ENCODE measurements at regions not wholly inside any gene's neighbourhood (a gene's known extent, or its start where the extent isn't known, plus 50 kb on each side); places are given as distances from the start of the nearest gene placed in this dataset.
A peak's percentile ranks its signal among the peaks of the same experiment; 100 is the strongest.

DNA sequence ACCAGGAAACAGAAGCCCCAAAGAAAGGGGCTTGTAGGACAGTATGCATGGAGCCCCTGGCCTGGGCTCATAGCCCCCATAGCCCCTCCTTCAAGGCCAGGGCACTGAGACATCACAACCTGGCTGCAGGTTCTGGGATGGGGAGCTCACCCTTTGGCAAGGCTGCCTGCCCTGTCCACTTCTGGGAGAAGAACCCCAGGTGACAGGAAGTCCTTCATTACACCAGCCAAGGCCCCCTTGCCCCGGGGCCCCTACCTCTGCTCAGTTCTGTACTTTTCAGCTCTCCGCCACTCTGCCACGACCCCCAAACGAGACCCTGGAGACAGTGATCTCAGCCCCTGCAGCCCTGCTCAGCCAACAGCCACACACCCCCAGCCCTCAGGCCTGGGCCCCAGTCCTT, 223.2 kb upstream of the RTL1 start:
- H3K4me3 ChIP-seq (ENCODE audit: low read depth in 2 of 2, low read length in 1 of 2), result no peak overlapping the region; a peak in 1 of 4 replicates
- POLR2A ChIA-PET, result interaction anchor here (0.6 to 3.0 kb wide), 15 partner anchors 10 to 501 kb away, joined by 3 to 20 read pairs (median 8); partner anchors contain the start of gene RTL1
- H3K4me1 ChIP-seq (ENCODE audit: control insufficient read depth in 1 of 2, insufficient read depth in 2 of 2, low read depth in 1 of 2, low read length in 1 of 2), result peaks cover 0 to 76% of the 10 kb centered on the region in 2 experiments; a peak in 2 of 4 replicates
- DNase-seq, result no peak
- H3K9me3 ChIP-seq, result no peaks in the 10 kb centered on the region
- H3K4me2 ChIP-seq, result no peak overlapping the region
- H3K27me3 ChIP-seq (ENCODE audit: insufficient read depth), result no peaks in the 10 kb centered on the region
- peak overlapping the region in 1 of 2 experiments; percentile 99; a peak in 2 of 4 replicates for H3K27ac ChIP-seq (ENCODE audit: low read depth in 2 of 2, low read length in 1 of 2)
- no peaks in the 10 kb centered on the region for H3K79me2 ChIP-seq (ENCODE audit: insufficient read depth)
- CTCF ChIA-PET, result interaction anchor here (0.6 to 1.9 kb wide), 12 partner anchors 11 to 502 kb away, joined by 3 to 6 read pairs (median 4); partner anchors contain the start of gene RTL1
- H3K36me3 ChIP-seq (replicated peaks in 1 of 2; ENCODE audit: control insufficient read depth in 1 of 2, insufficient read depth in 2 of 2, low read length in 1 of 2), result no peaks in the 10 kb centered on the region
- H2AFZ ChIP-seq (ENCODE audit: low read depth), result no peak overlapping the region
- 20% methylated on average over 1 of the region's 4 CpGs for WGBS (ENCODE audit: low lambda C conversion rate)
- TF ChIP-seq, protein P1, sequence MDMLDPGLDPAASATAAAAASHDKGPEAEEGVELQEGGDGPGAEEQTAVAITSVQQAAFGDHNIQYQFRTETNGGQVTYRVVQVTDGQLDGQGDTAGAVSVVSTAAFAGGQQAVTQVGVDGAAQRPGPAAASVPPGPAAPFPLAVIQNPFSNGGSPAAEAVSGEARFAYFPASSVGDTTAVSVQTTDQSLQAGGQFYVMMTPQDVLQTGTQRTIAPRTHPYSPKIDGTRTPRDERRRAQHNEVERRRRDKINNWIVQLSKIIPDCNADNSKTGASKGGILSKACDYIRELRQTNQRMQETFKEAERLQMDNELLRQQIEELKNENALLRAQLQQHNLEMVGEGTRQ (IDR thresholded peaks at IDR 0.05; ENCODE audit: borderline replicate concordance, low read depth, low read length), result no peak
- TF ChIP-seq CHD2 (IDR thresholded peaks at IDR 0.05; ENCODE audit: low read length, partially characterized antibody), result no peak
- TF ChIP-seq RAD21 (IDR thresholded peaks at IDR 0.05; ENCODE audit: low read length), result no peak
- no peak for TF ChIP-seq TEAD4 (IDR thresholded peaks at IDR 0.05; ENCODE audit: borderline replicate concordance, insufficient read depth)
- TF ChIP-seq MXI1 (IDR thresholded peaks at IDR 0.05; ENCODE audit: low read depth, low read length), result no peak
- TF ChIP-seq ELF1 (IDR thresholded peaks at IDR 0.05), result no peak
- no peak for TF ChIP-seq EP300 (IDR thresholded peaks at IDR 0.05; ENCODE audit: borderline replicate concordance in 1 of 2, low read depth in 1 of 2, low read length in 1 of 2)
- TF ChIP-seq JUND (IDR thresholded peaks at IDR 0.05), result no peak
- no peak for TF ChIP-seq FOXM1 (IDR thresholded peaks at IDR 0.05; ENCODE audit: low read depth)
- no peak for TF ChIP-seq NFIC (IDR thresholded peaks at IDR 0.05; ENCODE audit: borderline replicate concordance)
- TF ChIP-seq TCF12 (IDR thresholded peaks at IDR 0.05), result no peak
- TF ChIP-seq, protein P2, sequence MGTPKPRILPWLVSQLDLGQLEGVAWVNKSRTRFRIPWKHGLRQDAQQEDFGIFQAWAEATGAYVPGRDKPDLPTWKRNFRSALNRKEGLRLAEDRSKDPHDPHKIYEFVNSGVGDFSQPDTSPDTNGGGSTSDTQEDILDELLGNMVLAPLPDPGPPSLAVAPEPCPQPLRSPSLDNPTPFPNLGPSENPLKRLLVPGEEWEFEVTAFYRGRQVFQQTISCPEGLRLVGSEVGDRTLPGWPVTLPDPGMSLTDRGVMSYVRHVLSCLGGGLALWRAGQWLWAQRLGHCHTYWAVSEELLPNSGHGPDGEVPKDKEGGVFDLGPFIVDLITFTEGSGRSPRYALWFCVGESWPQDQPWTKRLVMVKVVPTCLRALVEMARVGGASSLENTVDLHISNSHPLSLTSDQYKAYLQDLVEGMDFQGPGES (IDR thresholded peaks at IDR 0.05; ENCODE audit: low read depth, low read length), result no peak
- no peak for TF ChIP-seq FOSL2 (IDR thresholded peaks at IDR 0.05; ENCODE audit: borderline replicate concordance, low read depth)
- no peak for TF ChIP-seq TAF1 (IDR thresholded peaks at IDR 0.05; ENCODE audit: borderline replicate concordance, low read depth, low read length)
- TF ChIP-seq, protein P3, sequence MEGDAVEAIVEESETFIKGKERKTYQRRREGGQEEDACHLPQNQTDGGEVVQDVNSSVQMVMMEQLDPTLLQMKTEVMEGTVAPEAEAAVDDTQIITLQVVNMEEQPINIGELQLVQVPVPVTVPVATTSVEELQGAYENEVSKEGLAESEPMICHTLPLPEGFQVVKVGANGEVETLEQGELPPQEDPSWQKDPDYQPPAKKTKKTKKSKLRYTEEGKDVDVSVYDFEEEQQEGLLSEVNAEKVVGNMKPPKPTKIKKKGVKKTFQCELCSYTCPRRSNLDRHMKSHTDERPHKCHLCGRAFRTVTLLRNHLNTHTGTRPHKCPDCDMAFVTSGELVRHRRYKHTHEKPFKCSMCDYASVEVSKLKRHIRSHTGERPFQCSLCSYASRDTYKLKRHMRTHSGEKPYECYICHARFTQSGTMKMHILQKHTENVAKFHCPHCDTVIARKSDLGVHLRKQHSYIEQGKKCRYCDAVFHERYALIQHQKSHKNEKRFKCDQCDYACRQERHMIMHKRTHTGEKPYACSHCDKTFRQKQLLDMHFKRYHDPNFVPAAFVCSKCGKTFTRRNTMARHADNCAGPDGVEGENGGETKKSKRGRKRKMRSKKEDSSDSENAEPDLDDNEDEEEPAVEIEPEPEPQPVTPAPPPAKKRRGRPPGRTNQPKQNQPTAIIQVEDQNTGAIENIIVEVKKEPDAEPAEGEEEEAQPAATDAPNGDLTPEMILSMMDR (IDR thresholded peaks at IDR 0.05), result no peak
- TF ChIP-seq, protein P4, sequence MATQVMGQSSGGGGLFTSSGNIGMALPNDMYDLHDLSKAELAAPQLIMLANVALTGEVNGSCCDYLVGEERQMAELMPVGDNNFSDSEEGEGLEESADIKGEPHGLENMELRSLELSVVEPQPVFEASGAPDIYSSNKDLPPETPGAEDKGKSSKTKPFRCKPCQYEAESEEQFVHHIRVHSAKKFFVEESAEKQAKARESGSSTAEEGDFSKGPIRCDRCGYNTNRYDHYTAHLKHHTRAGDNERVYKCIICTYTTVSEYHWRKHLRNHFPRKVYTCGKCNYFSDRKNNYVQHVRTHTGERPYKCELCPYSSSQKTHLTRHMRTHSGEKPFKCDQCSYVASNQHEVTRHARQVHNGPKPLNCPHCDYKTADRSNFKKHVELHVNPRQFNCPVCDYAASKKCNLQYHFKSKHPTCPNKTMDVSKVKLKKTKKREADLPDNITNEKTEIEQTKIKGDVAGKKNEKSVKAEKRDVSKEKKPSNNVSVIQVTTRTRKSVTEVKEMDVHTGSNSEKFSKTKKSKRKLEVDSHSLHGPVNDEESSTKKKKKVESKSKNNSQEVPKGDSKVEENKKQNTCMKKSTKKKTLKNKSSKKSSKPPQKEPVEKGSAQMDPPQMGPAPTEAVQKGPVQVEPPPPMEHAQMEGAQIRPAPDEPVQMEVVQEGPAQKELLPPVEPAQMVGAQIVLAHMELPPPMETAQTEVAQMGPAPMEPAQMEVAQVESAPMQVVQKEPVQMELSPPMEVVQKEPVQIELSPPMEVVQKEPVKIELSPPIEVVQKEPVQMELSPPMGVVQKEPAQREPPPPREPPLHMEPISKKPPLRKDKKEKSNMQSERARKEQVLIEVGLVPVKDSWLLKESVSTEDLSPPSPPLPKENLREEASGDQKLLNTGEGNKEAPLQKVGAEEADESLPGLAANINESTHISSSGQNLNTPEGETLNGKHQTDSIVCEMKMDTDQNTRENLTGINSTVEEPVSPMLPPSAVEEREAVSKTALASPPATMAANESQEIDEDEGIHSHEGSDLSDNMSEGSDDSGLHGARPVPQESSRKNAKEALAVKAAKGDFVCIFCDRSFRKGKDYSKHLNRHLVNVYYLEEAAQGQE (IDR thresholded peaks at IDR 0.05; ENCODE audit: low read depth, low read length), result no peak
- TF ChIP-seq POLR2AphosphoS5 (IDR thresholded peaks at IDR 0.05; ENCODE audit: low read depth, low read length), result no peak
- TF ChIP-seq, protein P5, sequence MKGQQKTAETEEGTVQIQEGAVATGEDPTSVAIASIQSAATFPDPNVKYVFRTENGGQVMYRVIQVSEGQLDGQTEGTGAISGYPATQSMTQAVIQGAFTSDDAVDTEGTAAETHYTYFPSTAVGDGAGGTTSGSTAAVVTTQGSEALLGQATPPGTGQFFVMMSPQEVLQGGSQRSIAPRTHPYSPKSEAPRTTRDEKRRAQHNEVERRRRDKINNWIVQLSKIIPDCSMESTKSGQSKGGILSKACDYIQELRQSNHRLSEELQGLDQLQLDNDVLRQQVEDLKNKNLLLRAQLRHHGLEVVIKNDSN (IDR thresholded peaks at IDR 0.05; ENCODE audit: borderline replicate concordance, low read depth), result no peak
- no peak for TF ChIP-seq RFX5 (IDR thresholded peaks at IDR 0.05; ENCODE audit: low read length)
- TF ChIP-seq SMC3 (IDR thresholded peaks at IDR 0.05; ENCODE audit: low read depth, low read length), result no peak
- no peaks in the 10 kb centered on the region for H3K9me2 ChIP-seq
- no peaks in the 10 kb centered on the region for H4K20me1 ChIP-seq (ENCODE audit: insufficient read depth)
- H3F3A ChIP-seq (replicated peaks; ENCODE audit: insufficient read depth), result no peaks in the 10 kb centered on the region
- no peak overlapping the region for H3K9ac ChIP-seq

Data from SK-N-SH (cell line).